GM10266 (cell line): ENCODE measurements at regions not wholly inside any gene's neighbourhood (a gene's known extent, or its start where the extent isn't known, plus 50 kb on each side); places are given as distances from the start of the nearest gene placed in this dataset.

Experiments used
- DNase-seq: peaks from one replicate; pipeline ENCODE4 v3.0.0; 2012; ENCODE audit errors: extremely low spot score
- TF ChIP-seq, protein P1 (sequence below): IDR thresholded peaks from 2 replicates; pipeline ENCODE4 v1.5.1; 2012; ENCODE audit warnings: mild to moderate bottlenecking, low read depth; ENCODE audit not compliant: control insufficient read depth, insufficient read depth; ENCODE audit errors: missing control alignments

GRCh38 chr6:109242029-109242428, 140.2 kb downstream of the CD164 start:
- no peak for DNase-seq
- TF ChIP-seq, protein P1, sequence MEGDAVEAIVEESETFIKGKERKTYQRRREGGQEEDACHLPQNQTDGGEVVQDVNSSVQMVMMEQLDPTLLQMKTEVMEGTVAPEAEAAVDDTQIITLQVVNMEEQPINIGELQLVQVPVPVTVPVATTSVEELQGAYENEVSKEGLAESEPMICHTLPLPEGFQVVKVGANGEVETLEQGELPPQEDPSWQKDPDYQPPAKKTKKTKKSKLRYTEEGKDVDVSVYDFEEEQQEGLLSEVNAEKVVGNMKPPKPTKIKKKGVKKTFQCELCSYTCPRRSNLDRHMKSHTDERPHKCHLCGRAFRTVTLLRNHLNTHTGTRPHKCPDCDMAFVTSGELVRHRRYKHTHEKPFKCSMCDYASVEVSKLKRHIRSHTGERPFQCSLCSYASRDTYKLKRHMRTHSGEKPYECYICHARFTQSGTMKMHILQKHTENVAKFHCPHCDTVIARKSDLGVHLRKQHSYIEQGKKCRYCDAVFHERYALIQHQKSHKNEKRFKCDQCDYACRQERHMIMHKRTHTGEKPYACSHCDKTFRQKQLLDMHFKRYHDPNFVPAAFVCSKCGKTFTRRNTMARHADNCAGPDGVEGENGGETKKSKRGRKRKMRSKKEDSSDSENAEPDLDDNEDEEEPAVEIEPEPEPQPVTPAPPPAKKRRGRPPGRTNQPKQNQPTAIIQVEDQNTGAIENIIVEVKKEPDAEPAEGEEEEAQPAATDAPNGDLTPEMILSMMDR, result no peak

GRCh38 chr6:109241199-109241598, 141.1 kb downstream of the CD164 start:
- TF ChIP-seq, protein P1, result no peak
- DNase-seq, result no peak

- TF ChIP-seq, protein P1, result no peak
- DNase-seq, result no peak
These were observed 141.7 kb downstream of the CD164 start for GRCh38 chr6:109240370-109241084.

DNA sequence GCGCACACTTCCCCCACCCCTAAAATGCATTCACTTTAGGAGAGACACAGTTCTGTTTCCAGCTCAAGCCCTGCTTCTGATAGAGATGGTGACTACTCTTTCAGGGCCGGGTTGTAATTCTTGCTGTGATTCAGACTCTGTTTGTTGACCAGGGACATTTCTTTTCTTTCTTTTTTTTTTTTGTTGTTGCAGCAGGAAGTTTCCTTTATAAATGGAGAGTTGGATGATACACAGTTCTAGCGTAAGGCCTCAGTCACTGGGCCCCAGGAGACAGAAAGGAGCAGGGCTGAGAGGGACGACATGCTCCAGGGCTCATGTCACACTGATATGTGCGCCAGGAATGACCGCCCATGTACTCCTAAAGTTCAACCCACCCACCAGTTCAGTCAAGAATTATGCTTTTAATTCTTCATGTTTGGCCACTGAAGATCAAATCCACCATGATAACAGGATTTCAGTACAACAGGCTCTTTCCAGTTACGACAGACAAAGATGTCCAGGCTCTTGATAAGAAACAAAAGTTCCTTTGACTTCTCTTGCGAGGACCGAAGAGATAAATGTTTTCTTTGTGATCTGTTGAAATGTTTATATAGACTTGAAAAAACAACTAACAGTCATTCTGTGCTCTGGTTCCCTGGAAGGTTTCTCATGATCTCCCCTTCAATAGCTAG, 142.5 kb downstream of the CD164 start:
- no peak for DNase-seq
- TF ChIP-seq, protein P1, result no peak

GRCh38 chr6:109239160-109239559, 143.1 kb downstream of the CD164 start:
- DNase-seq, result no peak
- TF ChIP-seq, protein P1, result no peak

DNA sequence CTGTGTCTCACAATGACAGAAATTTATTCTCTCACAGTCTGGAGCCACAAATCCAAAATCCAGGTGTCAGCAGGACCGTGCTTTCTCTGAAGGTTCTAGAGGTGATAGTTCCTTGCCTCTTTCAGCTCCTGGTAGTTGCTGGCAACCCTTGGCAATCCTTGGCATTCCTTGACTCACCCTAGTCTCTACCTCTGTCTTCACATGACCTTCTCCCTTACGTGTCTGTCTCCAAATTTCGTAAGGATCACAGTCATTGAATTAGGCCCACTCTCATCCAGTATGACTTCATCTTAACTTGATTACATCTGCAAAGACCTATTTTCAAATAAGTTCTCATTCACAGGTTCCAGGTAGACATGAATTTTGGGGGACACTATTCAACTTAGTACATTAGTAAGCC, 143.1 kb downstream of the CEP57L1 start:
- no peak for DNase-seq
- TF ChIP-seq, protein P1, result no peak

DNA sequence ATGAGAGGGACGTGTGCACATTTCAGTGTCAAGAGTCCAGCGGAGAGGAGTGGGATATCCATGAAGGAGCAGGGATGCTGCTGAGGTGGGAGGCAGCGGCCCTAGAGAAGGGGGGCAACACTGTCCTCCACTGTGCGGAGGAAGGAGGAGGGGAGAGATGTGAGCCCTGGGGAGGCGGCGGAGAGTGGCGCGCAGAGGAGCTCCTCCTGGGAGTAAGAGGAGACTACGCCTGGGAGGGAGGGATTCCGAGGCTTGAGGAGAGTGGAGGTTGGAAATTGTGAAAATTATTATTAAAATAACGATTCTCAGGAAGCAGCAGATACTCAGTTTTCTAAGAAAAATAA, 142.7 kb downstream of the CEP57L1 start:
- TF ChIP-seq, protein P1, result no peak
- DNase-seq, result no peak
